SK-N-SH (cell line): ENCODE measurements at regions not wholly inside any gene's neighbourhood (a gene's known extent, or its start where the extent isn't known, plus 50 kb on each side); places are given as distances from the start of the nearest gene placed in this dataset.

ENCODE experiments used
- CTCF ChIP-seq: fragments of 200-600 bp; sonication (generic); IDR thresholded peaks from 2 replicates; pipeline ENCODE4 v1.6.1; 2017; ENCODE audit warnings: antibody characterized with exemption, mild to moderate bottlenecking, moderate library complexity
- EP300 ChIP-seq, 2 experiments: IDR thresholded peaks; 2 replicates each; pipeline versions ENCODE4 v1.4.0 to v1.6.1; 2012; ENCODE audit warnings: borderline replicate concordance in 1 of 2, low read depth in 1 of 2, low read length in 1 of 2
- NRF1 ChIP-seq: IDR thresholded peaks from 2 replicates; pipeline ENCODE4 v1.6.1; 2012; ENCODE audit warnings: low read depth, mild to moderate bottlenecking, low read length
- POLR2AphosphoS5 ChIP-seq: IDR thresholded peaks from 2 replicates; pipeline ENCODE4 v1.6.1; 2012; ENCODE audit warnings: low read depth, low read length
- YY1 ChIP-seq: IDR thresholded peaks from 2 replicates; pipeline ENCODE4 v1.4.0; 2012; ENCODE audit warnings: low read depth, mild to moderate bottlenecking

- TF ChIP-seq YY1 (no peak), CTCF (no peak), NRF1 (no peak), POLR2AphosphoS5 (no peak), EP300 (IDR thresholded peaks at IDR 0.05; ENCODE audit: borderline replicate concordance in 1 of 2, low read depth in 1 of 2, low read length in 1 of 2) (no peak)
Observed at GRCh38 chr14:29062466-29062865, 295.9 kb downstream of the FOXG1 start.
